ENCODE measurements at regions not wholly inside any gene's neighbourhood (a gene's known extent, or its start where the extent isn't known, plus 50 kb on each side); places are given as distances from the start of the nearest gene placed in this dataset.

- H3K27ac ChIP-seq (ENCODE audit: extremely low read length, insufficient read depth, low read length) = no peak overlapping the region
- no peak for ATAC-seq
- intact Hi-C loops (cut with micrococcal nuclease; ENCODE audit: unreplicated experiment) = loop anchor here (10.0 kb wide), 2 partner anchors 318 to 572 kb away; partner anchors contain the start of gene PTS
- no peak for FAIRE-seq
- H3K4me3 ChIP-seq (replicated peaks in 1 of 3; ENCODE audit: insufficient read depth in 1 of 3, low read depth in 2 of 3, low read length in 3 of 3) = no peak overlapping the region
- H3K36me3 ChIP-seq (replicated peaks in 1 of 2; ENCODE audit: control insufficient read depth in 1 of 2, insufficient read depth in 2 of 2, low read length in 2 of 2) = no peaks in the 10 kb centered on the region
- H2AFZ ChIP-seq (ENCODE audit: low read length) = no peak overlapping the region
- ChIA-PET CTCF (ENCODE audit: low intra/inter-chr PET ratio, low total read pairs) (no interaction called here), POLR2A (no interaction called here)
- H3K4me2 ChIP-seq (ENCODE audit: low read depth, low read length) = no peak overlapping the region
- H4K20me1 ChIP-seq (ENCODE audit: insufficient read depth, low read length) = no peaks in the 10 kb centered on the region
- no peak for DNase-seq (ENCODE audit: low spot score)
- no TSS peak for BruUV-seq (replicated peaks)
- WGBS (ENCODE audit: low lambda C conversion rate) = 7% methylated on average over 2 of the region's 2 CpGs
- no peaks in the 10 kb centered on the region for H3K9me3 ChIP-seq (ENCODE audit: low read length)
- no peaks in the 10 kb centered on the region for H3K4me1 ChIP-seq (ENCODE audit: insufficient read depth, low read length)
- H3K9ac ChIP-seq (ENCODE audit: insufficient read depth, low read depth, low read length) = no peak overlapping the region
- H3K27me3 ChIP-seq (ENCODE audit: control insufficient read depth in 1 of 2, insufficient read depth in 2 of 2, low read length in 2 of 2) = no peaks in the 10 kb centered on the region
- in situ Hi-C loops (cut with HindIII; ENCODE audit: extremely low pct_ligation_motif_present, low pct_unique_long_range_greater_than_20kb) = no loop called here
- no peaks in the 10 kb centered on the region for H3K79me2 ChIP-seq (ENCODE audit: insufficient read depth, low read length)
- TF ChIP-seq PAF1 (CRISPR knock-in tag; IDR thresholded peaks at IDR 0.05) = no peak
- TF ChIP-seq HOMEZ (CRISPR knock-in tag; IDR thresholded peaks at IDR 0.05; ENCODE audit: low read depth) = no peak
- no peak for TF ChIP-seq RAD51 (IDR thresholded peaks at IDR 0.05; ENCODE audit: borderline replicate concordance)
- no peak for TF ChIP-seq ZNF446 (CRISPR knock-in tag; IDR thresholded peaks at IDR 0.05)
- no peak for TF ChIP-seq HDAC1 (CRISPR knock-in tag; IDR thresholded peaks at IDR 0.05)
- TF ChIP-seq ZNF260 (CRISPR knock-in tag; IDR thresholded peaks at IDR 0.05; ENCODE audit: borderline replicate concordance, low read depth) = no peak
- TF ChIP-seq MIER3 (CRISPR knock-in tag; IDR thresholded peaks at IDR 0.05; ENCODE audit: borderline replicate concordance) = no peak
- no peak for TF ChIP-seq KDM5A (IDR thresholded peaks at IDR 0.05; ENCODE audit: borderline replicate concordance, low read length)
- no peak for TF ChIP-seq ZNF704 (CRISPR knock-in tag; IDR thresholded peaks at IDR 0.05; ENCODE audit: borderline replicate concordance)
- TF ChIP-seq ZNF567 (CRISPR knock-in tag; IDR thresholded peaks at IDR 0.05; ENCODE audit: borderline replicate concordance) = no peak
- TF ChIP-seq BCL3 (CRISPR knock-in tag; IDR thresholded peaks at IDR 0.05) = no peak
- no peak for TF ChIP-seq E2F2 (CRISPR knock-in tag; IDR thresholded peaks at IDR 0.05; ENCODE audit: borderline replicate concordance)
Measured at GRCh38 chr11:112797092-112797491, 164.1 kb upstream of the NCAM1 start.

Data from HepG2 (cell line).